GM12865 (cell line): ENCODE measurements at regions not wholly inside any gene's neighbourhood (a gene's known extent, or its start where the extent isn't known, plus 50 kb on each side); places are given as distances from the start of the nearest gene placed in this dataset.
"Not testable (repeated sequence)": the region's sequence is repeated elsewhere in the genome, so short reads cannot be mapped to it uniquely, and the experiment has no call there.

Experiments
- DNase-seq: peaks from one replicate; pipeline ENCODE4 v3.0.0; 2010; ENCODE audit warnings: low read depth
- H3K4me3 ChIP-seq: 2 replicates; pipeline ENCODE4 v1.5.1; 2011; ENCODE audit warnings: mild to moderate bottlenecking, low read depth, low read length, control low read depth
- CTCF ChIP-seq: IDR thresholded peaks from 2 replicates; pipeline ENCODE4 v1.5.1; 2011; ENCODE audit warnings: low read length, control low read depth, low read depth, inconsistent platforms; ENCODE audit not compliant: insufficient read depth; ENCODE audit errors: missing control alignments

- no peak for TF ChIP-seq CTCF
- no peak for DNase-seq
Observed at GRCh38 chr6:76166297-76166696, 93.8 kb upstream of the IMPG1 start.

GRCh38 chr6:76165471-76166221 lies 93.2 kb upstream of the IMPG1 start:
- no peak for DNase-seq
- no peak overlapping the region for H3K4me3 ChIP-seq
- no peak for TF ChIP-seq CTCF

More at GRCh38 chr6:76166297-76166696, 93.8 kb upstream of the IMPG1 start:
- no peak overlapping the region for H3K4me3 ChIP-seq

GRCh38 chr6:76162811-76163210 lies 90.3 kb upstream of the IMPG1 start:
- no peak for DNase-seq
- no peak for TF ChIP-seq CTCF
- no peak overlapping the region for H3K4me3 ChIP-seq

- not testable (repeated sequence) for DNase-seq, H3K4me3 ChIP-seq
Observed at GRCh38 chr6:76157800-76158199, 85.3 kb upstream of the IMPG1 start.

- TF ChIP-seq CTCF: no peak
- DNase-seq: no peak
- H3K4me3 ChIP-seq: no peak overlapping the region
Observed at GRCh38 chr6:76135481-76135880, 63.0 kb upstream of the IMPG1 start.

GRCh38 chr6:76134651-76135050 lies 62.2 kb upstream of the IMPG1 start:
- DNase-seq: no peak
- TF ChIP-seq CTCF: no peak

GRCh38 chr6:76124018-76124417 lies 51.6 kb upstream of the IMPG1 start:
- H3K4me3 ChIP-seq: no peak overlapping the region
- no peak for DNase-seq
- no peak for TF ChIP-seq CTCF

More at GRCh38 chr6:76134651-76135050, 62.2 kb upstream of the IMPG1 start:
- H3K4me3 ChIP-seq: no peak overlapping the region
